ENCODE measurements at regions not wholly inside any gene's neighbourhood (a gene's known extent, or its start where the extent isn't known, plus 50 kb on each side); places are given as distances from the start of the nearest gene placed in this dataset.

DNA sequence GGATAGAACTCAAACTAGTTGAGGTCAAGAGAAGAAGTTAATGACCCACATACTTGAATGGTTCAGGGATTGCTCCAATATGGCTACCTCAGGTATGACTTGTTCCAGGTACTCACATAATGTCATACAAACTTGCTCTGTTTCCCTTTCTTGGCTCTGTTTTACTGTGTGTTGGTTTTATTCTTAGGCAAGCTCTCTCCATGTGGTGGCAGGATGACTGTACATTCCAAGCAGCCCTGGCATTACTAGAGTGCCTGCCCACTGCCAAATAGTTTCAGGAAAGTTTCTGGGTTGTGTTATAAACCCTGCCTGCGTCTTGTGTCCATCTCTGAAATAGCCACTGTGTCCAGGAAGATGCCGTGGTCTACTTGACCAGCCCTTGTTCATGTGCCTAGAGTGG lies 476.8 kb downstream of the SHISA9 start (continued):
- TF ChIP-seq, protein P1, sequence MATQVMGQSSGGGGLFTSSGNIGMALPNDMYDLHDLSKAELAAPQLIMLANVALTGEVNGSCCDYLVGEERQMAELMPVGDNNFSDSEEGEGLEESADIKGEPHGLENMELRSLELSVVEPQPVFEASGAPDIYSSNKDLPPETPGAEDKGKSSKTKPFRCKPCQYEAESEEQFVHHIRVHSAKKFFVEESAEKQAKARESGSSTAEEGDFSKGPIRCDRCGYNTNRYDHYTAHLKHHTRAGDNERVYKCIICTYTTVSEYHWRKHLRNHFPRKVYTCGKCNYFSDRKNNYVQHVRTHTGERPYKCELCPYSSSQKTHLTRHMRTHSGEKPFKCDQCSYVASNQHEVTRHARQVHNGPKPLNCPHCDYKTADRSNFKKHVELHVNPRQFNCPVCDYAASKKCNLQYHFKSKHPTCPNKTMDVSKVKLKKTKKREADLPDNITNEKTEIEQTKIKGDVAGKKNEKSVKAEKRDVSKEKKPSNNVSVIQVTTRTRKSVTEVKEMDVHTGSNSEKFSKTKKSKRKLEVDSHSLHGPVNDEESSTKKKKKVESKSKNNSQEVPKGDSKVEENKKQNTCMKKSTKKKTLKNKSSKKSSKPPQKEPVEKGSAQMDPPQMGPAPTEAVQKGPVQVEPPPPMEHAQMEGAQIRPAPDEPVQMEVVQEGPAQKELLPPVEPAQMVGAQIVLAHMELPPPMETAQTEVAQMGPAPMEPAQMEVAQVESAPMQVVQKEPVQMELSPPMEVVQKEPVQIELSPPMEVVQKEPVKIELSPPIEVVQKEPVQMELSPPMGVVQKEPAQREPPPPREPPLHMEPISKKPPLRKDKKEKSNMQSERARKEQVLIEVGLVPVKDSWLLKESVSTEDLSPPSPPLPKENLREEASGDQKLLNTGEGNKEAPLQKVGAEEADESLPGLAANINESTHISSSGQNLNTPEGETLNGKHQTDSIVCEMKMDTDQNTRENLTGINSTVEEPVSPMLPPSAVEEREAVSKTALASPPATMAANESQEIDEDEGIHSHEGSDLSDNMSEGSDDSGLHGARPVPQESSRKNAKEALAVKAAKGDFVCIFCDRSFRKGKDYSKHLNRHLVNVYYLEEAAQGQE (IDR thresholded peaks at IDR 0.05; ENCODE audit: unreplicated experiment) = no peak
- no peak for TF ChIP-seq NANOG (IDR thresholded peaks at IDR 0.05; ENCODE audit: borderline replicate concordance)

DNA sequence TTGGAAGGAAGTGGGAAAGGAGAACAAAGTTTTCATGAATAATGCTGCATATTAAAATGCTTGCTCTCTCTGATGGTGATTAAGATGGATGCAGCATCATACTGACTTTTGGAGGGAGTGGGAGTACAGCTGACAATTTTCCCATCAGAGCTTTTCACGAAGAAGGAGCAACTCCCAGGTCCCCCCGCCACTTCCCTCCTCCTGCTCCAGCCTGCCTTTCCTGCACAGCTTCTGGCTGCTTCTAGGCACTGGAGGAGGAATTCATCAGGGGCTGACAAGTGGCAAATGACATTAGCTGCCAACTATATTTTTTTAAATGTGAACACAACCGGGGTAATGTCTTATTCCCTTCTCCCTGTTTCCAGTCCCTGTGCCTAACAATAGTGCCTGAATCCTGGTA lies 477.9 kb downstream of the SHISA9 start:
- H3K27ac ChIP-seq (ENCODE audit: low read depth) = no peak overlapping the region
- ATAC-seq (no peak), DNase-seq (ENCODE audit: low spot score) (no peak)
- Mint-ChIP-seq H3K9me3 (peaks cover 45% of the 10 kb centered on the region), H3K4me3 (no peak overlapping the region), H3K4me1 (peaks cover 4% of the 10 kb centered on the region), H3K27me3 (ENCODE audit: insufficient read depth, low read depth, poor library complexity) (no peaks in the 10 kb centered on the region), H3K27ac (no peak overlapping the region), H3K36me3 (ENCODE audit: low read depth) (peaks cover 45% of the 10 kb centered on the region)
- no peaks in the 10 kb centered on the region; the same call in 1 of the 2 replicates for H3K9me2 ChIP-seq (ENCODE audit: insufficient read depth)
- no peak overlapping the region for H2AFZ ChIP-seq
- H3K79me2 ChIP-seq (replicated peaks; ENCODE audit: insufficient read depth) = no peaks in the 10 kb centered on the region; the same call in 1 of the 2 replicates
- no peak overlapping the region for H3K4me3 ChIP-seq
- no peaks in the 10 kb centered on the region for H3K27me3 ChIP-seq (ENCODE audit: insufficient read depth)
- H3K4me2 ChIP-seq = no peak overlapping the region
- no peaks in the 10 kb centered on the region for H3F3A ChIP-seq (replicated peaks; ENCODE audit: low read depth)
- no peaks in the 10 kb centered on the region for H4K20me1 ChIP-seq (replicated peaks; ENCODE audit: insufficient read depth)
- H3K36me3 ChIP-seq (ENCODE audit: insufficient read depth) = peaks cover 3% of the 10 kb centered on the region
- H3K4me1 ChIP-seq (ENCODE audit: insufficient read depth) = peaks cover 5% of the 10 kb centered on the region; the same call in 1 of the 2 replicates
- no peak for TF ChIP-seq CREB1 (CRISPR knock-in tag; IDR thresholded peaks at IDR 0.05; ENCODE audit: low read depth)
- no peak for TF ChIP-seq EZH2phosphoT487 (IDR thresholded peaks at IDR 0.05; ENCODE audit: unreplicated experiment)
- no peak for TF ChIP-seq ZNF114 (CRISPR knock-in tag; IDR thresholded peaks at IDR 0.05)
- no peak for TF ChIP-seq ZNF331 (CRISPR knock-in tag; IDR thresholded peaks at IDR 0.05; ENCODE audit: low read depth)
- no peak for TF ChIP-seq STAT1 (IDR thresholded peaks at IDR 0.05; ENCODE audit: unreplicated experiment)
- TF ChIP-seq JUNB (IDR thresholded peaks at IDR 0.05; ENCODE audit: unreplicated experiment) = no peak
- TF ChIP-seq NANOG (IDR thresholded peaks at IDR 0.05; ENCODE audit: borderline replicate concordance) = no peak
- TF ChIP-seq, protein P1 (IDR thresholded peaks at IDR 0.05; ENCODE audit: unreplicated experiment) = no peak
- TF ChIP-seq POLR2AphosphoS5 (IDR thresholded peaks at IDR 0.05; ENCODE audit: low read depth) = no peak
- TF ChIP-seq, protein P2, sequence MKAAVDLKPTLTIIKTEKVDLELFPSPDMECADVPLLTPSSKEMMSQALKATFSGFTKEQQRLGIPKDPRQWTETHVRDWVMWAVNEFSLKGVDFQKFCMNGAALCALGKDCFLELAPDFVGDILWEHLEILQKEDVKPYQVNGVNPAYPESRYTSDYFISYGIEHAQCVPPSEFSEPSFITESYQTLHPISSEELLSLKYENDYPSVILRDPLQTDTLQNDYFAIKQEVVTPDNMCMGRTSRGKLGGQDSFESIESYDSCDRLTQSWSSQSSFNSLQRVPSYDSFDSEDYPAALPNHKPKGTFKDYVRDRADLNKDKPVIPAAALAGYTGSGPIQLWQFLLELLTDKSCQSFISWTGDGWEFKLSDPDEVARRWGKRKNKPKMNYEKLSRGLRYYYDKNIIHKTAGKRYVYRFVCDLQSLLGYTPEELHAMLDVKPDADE (IDR thresholded peaks at IDR 0.05) = no peak
- TF ChIP-seq, protein P3, sequence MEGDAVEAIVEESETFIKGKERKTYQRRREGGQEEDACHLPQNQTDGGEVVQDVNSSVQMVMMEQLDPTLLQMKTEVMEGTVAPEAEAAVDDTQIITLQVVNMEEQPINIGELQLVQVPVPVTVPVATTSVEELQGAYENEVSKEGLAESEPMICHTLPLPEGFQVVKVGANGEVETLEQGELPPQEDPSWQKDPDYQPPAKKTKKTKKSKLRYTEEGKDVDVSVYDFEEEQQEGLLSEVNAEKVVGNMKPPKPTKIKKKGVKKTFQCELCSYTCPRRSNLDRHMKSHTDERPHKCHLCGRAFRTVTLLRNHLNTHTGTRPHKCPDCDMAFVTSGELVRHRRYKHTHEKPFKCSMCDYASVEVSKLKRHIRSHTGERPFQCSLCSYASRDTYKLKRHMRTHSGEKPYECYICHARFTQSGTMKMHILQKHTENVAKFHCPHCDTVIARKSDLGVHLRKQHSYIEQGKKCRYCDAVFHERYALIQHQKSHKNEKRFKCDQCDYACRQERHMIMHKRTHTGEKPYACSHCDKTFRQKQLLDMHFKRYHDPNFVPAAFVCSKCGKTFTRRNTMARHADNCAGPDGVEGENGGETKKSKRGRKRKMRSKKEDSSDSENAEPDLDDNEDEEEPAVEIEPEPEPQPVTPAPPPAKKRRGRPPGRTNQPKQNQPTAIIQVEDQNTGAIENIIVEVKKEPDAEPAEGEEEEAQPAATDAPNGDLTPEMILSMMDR (conservative IDR thresholded peaks at IDR 0.05; ENCODE audit: low read depth in 2 of 2) = no peak
